ENCODE measurements at regions not wholly inside any gene's neighbourhood (a gene's known extent, or its start where the extent isn't known, plus 50 kb on each side); places are given as distances from the start of the nearest gene placed in this dataset.

DNA sequence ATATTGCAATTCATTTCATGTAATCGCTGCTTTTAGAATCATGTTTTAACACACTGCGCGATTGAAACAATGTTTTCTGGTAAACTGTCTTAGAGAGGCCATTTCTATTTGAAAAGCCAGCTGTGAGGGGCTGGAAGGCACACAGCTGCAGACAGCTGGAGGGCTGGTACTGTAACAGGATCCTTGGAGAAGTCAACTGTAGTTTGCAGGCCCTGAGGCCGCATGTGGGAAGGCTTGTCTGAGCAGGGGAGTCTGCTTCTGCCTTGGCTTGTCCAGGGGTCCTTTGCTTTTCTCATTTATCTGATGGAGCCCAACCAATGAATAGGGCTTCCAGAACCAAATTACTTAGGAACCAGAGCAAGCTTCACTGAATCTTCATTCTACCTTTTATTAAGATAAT, 313.5 kb downstream of the BLID start:
- TF ChIP-seq, protein P1, sequence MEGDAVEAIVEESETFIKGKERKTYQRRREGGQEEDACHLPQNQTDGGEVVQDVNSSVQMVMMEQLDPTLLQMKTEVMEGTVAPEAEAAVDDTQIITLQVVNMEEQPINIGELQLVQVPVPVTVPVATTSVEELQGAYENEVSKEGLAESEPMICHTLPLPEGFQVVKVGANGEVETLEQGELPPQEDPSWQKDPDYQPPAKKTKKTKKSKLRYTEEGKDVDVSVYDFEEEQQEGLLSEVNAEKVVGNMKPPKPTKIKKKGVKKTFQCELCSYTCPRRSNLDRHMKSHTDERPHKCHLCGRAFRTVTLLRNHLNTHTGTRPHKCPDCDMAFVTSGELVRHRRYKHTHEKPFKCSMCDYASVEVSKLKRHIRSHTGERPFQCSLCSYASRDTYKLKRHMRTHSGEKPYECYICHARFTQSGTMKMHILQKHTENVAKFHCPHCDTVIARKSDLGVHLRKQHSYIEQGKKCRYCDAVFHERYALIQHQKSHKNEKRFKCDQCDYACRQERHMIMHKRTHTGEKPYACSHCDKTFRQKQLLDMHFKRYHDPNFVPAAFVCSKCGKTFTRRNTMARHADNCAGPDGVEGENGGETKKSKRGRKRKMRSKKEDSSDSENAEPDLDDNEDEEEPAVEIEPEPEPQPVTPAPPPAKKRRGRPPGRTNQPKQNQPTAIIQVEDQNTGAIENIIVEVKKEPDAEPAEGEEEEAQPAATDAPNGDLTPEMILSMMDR (IDR thresholded peaks at IDR 0.05), result no peak
- no peak for TF ChIP-seq POLR2AphosphoS5 (IDR thresholded peaks at IDR 0.05; ENCODE audit: insufficient read depth in 1 of 2, low read depth in 1 of 2)

Data from vagina (tissue), 2 donors.